H54 (cell line): ENCODE measurements at regions not wholly inside any gene's neighbourhood (a gene's known extent, or its start where the extent isn't known, plus 50 kb on each side); places are given as distances from the start of the nearest gene placed in this dataset.
A peak's percentile ranks its signal among the peaks of the same experiment; 100 is the strongest.

Source experiments
- DNase-seq: peaks from one replicate; pipeline ENCODE4 v3.0.0; 2011; ENCODE audit warnings: low spot score, mixed read lengths; ENCODE audit not compliant: insufficient read length
- FAIRE-seq: peaks from 3 replicates; lab custom pipeline; 2011; peaks lifted over from hg19 to GRCh38; lab: Jason Lieb, UNC
- POLR2A ChIP-seq: IDR thresholded peaks from 2 replicates; pipeline ENCODE4 v1.6.1; 2011; ENCODE audit warnings: low read depth, mild to moderate bottlenecking, low read length

DNA sequence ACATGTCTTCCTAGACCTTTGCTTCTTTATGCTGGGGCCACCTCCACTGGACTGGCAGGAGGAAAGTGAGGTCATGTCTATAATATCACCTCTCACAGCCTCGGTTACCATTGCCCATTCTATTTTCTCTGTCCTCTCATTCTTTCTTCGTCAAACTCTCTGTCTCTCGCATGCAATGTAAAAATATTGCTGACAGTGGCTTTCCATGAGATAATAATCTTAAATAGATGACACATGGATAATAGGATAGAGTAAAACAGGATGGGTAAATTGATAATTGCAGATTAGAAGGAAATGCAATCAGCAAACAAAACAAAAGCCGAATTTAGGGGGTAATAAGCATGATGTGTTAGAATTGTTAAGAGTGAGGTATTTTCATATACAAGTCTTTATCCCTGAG is 215.7 kb upstream of the PARD3B start:
- no peak for TF ChIP-seq POLR2A
- no peak for DNase-seq
- FAIRE-seq = no peak

DNA sequence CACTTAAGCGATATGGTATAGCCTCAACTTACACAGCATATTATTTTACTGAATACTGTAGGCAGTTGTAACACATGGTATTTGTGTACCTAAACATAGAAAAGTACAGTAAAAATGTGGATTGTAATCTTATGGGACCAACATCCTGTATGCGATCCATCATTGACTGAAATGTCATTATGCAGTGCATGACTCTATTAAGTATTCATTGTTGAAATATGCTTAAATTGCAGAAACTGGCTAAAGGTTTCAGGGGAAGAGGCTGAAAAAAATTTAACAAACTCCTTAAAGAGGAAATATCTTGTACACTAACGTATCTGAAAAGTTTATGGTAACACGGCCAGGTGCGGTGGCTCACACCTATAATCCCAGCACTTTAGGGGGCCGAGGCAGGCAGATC is 214.1 kb upstream of the PARD3B start:
- FAIRE-seq = no peak

DNA sequence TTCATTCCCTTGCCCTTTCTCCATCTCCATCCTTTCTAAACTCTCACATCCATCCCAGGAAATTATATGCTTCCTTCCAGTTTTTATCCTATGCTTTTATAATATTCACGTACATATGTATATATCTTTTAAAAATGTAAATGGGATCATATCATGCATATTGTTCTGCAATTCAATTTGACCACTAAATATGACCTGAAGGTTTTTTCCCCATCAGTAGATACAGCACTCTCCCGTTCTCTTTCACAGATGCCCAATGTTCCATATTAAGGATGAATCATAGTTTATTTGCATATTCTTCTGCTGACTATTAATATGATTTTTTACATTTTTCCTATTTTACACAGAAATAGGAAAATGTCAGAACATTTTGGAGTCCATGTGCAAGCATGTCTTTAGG is 213.3 kb upstream of the PARD3B start:
- FAIRE-seq (no peak), DNase-seq (no peak)
- TF ChIP-seq POLR2A = no peak

More for the DNA sequence above, 214.1 kb upstream of the PARD3B start:
- DNase-seq = no peak
- TF ChIP-seq POLR2A = no peak

DNA sequence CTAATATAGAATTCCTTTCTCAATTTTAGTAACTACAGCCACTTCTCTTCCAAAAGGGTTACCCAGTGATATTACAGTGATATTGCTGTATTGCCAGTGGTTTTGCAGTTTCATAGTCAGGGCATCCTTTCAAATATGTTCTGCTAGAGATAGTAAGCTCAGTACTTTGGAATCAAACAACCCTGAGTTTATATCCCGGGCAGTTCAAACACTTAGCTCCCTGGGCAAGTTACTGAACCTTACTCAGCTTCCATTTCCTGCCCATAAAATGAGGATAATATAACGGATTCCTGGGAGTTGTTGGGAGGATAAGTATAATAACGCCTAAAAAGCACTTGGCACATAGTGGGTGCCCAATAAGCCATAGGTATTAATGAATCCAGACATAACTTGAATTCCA is 212.6 kb upstream of the PARD3B start:
- FAIRE-seq = no peak

DNA sequence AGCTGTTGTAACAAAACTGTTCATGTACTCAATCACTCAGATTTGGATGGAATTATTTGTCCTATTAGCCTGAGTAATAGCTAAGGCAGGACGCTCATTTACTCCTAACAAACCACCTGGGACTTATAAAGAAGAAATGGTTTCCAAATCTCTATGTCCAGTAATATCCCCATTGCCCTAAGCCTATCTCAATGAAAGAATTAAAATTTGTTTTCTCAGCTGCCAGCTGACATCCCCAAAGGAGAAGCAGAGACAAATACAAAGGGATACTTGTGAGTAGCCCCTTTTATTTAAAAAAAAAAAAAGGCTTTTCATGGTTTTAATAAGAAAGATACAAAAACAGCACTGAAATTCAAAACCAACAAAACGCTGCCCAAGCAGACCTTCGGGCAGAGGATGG is 211.4 kb upstream of the PARD3B start:
- TF ChIP-seq POLR2A = no peak
- DNase-seq (no peak), FAIRE-seq (no peak)

More for the DNA sequence above, 212.6 kb upstream of the PARD3B start:
- DNase-seq = no peak
- no peak for TF ChIP-seq POLR2A

DNA sequence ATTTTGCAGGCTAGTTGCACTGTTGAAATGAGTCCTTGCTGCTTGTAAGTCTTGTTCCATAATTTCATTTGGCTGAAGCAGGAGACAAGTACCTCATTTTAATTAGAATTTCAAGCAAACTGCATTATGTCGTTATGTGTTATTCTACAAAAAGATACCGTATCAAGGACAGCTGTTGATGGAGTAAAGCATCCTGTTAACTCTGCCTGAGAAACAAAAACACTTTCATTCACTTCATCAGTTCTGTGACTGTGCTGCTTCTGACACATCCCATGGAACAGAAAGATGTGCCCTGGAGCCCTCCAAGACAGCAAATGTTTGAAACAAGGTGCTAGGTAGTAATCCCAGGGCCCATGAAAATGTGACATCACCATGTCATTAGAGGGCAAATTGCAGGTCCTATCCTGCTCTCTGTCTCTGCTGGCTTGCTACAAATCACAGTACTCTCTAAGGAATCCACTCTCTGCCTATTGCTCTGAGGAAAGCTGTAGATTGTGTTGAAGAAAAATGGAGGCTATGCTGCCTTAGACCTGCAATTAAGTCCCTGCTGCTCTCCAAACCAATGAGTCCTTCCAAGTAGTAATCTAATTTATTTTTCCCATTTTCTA is 209.7 kb upstream of the PARD3B start:
- DNase-seq = no peak
- FAIRE-seq = no peak
- TF ChIP-seq POLR2A = no peak

DNA sequence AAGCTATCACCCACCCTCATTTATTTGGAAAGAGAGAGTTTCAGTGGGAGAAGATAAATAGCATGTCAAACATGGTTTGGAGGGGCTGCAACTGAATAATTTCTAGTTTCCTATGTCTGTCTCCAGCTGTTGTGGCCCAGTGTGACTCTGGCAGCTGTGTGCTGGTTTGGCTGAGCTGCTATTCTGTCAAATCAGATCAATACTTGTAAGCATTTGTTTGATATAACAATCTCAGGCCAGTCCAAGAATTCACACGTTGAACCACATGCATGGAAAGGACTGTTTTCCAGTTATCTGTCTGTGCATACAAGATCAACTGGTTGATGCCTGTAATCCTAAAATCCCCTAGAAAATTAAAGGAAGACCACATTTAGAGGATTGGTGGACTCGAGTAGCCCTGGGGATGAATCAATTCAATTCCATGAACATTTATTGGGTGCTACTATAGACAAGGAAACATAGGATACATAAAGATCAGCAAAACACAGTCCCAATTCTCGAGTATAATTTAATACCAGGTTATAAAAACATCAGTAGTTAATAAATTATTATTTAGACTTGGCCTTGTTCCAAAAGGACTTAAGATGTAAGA is 209.0 kb upstream of the PARD3B start:
- TF ChIP-seq POLR2A = no peak
- DNase-seq (no peak), FAIRE-seq (no peak)

DNA sequence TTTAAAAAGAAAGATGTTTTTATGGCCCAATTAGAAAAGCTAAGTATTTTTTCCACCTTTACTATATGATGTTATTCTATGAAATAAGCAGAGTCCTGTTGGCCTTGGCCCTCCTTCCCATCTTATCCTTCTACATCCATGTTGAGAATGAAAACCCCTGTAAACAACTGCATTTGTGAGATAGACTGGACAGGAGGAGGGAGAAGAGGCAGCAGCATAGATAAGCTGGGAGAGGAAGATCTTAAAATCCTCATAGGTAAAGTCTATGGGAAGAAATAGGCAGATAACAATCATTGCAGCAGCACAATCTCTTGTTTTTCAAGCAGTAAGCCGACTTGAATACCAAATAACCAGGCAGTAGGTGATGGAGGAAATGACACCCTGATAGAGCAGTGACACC is 207.6 kb upstream of the PARD3B start:
- TF ChIP-seq POLR2A = no peak
- DNase-seq (no peak), FAIRE-seq (no peak)

DNA sequence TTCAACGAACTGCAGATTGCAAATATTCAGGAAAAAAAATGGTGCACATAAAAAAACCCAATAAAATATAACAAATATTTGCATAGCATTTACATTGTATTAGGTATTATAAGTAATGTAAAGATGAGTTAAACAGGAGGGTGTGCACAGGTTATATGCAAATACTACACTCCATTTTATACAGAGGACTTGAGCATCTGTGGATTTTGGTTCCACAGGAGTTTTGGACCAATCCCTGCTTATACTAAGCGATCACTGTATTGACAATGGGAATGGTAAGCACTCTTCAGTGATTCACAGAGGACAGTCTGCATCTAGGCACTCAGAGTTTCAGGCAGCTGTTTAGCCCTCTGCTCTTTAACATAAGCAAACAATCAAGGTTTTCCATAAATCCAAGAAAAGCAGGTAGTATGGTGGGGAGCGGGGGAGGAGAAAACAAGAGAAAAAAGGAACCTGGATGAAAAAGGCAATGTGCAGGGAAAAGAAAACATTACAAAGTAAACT is 206.0 kb upstream of the PARD3B start:
- peak; percentile 43 for FAIRE-seq
- DNase-seq = no peak
- TF ChIP-seq POLR2A = no peak

DNA sequence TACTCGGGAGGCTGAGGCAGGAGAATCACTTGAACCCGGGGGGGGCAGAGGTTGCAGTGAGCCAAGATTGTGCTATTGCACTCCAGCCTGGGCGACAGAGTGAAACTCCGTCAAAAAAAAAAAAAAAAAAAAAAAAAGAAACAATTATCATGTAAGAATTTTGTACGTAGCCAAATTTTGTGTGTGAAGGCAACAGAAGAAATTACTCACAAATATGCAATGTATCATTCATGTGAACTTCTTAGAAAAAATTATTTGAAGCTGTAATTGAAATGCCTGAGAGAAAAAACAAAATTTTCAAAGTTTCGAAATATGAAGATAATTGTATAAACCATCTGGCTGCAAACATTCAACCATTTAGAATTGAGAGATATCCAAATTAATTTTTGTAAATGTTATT is 204.8 kb upstream of the PARD3B start:
- DNase-seq = no peak
- FAIRE-seq = no peak
- TF ChIP-seq POLR2A = no peak

DNA sequence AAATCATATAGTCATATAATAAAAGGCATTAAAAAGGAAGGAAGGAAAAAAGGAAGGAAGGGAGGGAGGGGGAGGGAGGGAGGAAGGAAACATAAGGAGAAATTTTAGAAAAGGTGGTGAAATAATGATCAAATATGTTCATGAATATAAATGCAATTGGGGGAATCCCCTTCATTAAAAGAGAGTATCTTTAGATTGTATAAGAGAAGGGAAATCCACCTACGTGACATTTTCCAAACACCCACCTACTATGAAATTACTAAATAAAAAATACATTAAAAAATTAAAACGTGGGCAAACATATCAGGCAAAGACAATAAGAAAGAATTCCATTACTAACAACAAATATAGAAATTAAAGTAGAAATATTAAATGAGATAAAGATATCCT is 203.4 kb upstream of the PARD3B start:
- TF ChIP-seq POLR2A = no peak
- FAIRE-seq = no peak
- DNase-seq = no peak

DNA sequence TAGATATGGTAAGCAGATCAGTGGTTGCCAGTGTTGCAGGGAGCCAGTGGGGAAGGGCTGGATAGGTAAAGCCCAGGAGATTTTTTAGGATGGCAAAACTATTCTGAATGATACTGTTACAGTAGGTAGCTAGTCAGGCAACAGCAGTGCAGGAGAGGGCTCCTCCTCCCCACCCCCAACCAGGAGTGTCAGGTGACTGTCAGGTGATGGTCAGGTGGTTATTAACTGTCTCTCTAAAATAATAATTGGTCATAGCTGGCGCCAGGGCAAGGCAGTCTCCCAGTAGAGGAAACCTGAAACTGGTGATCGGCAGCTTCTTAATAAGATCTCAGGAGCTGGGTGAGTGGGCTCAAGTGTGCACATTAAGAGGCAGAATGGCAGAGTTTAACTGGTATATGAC is 201.6 kb upstream of the PARD3B start:
- no peak for FAIRE-seq
- TF ChIP-seq POLR2A = no peak
- DNase-seq = no peak

DNA sequence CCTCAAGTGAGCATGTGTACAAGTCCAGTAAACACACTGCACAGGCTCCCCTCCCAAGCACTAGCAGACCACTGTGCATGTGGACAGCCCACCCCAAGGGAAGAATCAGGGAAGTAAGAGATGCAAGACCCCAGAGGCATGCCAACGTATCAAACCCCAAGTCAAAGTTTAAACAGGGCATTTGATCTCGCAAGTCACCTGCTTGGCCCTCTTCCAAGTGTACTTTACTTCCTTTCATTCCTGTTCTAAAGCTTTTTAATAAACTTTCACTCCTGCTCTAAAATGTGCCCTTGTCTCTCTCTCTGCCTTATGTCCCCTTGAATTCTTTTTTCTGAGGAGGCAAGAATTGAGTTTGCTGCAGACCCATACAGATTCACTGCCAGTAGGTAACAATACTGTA is 201.2 kb upstream of the PARD3B start:
- no peak for DNase-seq
- TF ChIP-seq POLR2A = no peak
- FAIRE-seq = no peak

DNA sequence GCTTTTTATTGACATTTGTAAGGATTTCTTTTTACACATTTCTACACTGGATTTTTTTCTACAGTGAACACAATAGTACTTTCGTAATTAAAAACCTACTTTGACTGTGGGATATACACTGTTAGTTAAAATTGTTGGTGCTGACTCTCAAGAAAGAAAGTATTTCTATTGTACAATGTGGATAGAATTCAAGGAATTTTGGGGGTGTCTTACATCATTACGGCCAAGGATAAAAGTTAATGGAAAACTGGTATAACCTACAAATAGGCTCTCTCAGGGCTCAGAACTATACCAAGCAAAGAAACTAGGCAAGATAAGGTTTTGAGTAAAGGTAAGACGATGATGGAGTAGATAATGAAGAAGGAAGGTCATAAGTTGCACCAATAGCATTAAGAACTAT is 198.4 kb upstream of the PARD3B start:
- DNase-seq (no peak), FAIRE-seq (no peak)
- TF ChIP-seq POLR2A = no peak

DNA sequence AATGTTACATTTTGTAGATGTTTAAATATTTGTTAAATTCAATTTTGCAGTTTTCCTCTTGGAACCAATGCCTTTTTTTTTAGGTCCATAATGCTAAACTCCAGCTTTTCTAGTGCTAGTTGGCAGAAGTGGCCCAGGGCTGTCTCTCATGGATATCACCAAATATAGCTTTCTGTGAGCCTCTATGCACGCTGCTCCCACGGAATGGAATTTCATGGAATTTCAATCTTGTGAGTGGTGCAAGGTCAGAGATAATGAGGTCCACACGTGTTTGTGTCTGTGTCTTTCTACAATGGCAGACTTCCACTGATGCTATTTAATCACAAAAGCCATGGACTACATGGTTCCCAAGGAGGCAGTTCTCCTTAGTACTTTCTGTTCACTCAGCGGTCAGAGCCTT is 191.5 kb upstream of the PARD3B start:
- DNase-seq (no peak), FAIRE-seq (no peak)
- no peak for TF ChIP-seq POLR2A
